Panc1 (cell line): ENCODE measurements at regions not wholly inside any gene's neighbourhood (a gene's known extent, or its start where the extent isn't known, plus 50 kb on each side); places are given as distances from the start of the nearest gene placed in this dataset.

Experiments used
- REST ChIP-seq, 2 experiments: IDR thresholded peaks; 2 replicates each; pipeline ENCODE4 v1.6.1; 2011 to 2012; ENCODE audit warnings: low read depth in 2 of 2, control low read depth in 1 of 2, low read length in 1 of 2, mild to moderate bottlenecking in 1 of 2, moderate library complexity in 1 of 2; ENCODE audit not compliant: insufficient read depth in 1 of 2
- TF ChIP-seq, protein P1 (sequence below): fragments of 450-650 bp; IDR thresholded peaks from 2 replicates; pipeline ENCODE4 v1.5.1; 2017; ENCODE audit warnings: mild to moderate bottlenecking

DNA sequence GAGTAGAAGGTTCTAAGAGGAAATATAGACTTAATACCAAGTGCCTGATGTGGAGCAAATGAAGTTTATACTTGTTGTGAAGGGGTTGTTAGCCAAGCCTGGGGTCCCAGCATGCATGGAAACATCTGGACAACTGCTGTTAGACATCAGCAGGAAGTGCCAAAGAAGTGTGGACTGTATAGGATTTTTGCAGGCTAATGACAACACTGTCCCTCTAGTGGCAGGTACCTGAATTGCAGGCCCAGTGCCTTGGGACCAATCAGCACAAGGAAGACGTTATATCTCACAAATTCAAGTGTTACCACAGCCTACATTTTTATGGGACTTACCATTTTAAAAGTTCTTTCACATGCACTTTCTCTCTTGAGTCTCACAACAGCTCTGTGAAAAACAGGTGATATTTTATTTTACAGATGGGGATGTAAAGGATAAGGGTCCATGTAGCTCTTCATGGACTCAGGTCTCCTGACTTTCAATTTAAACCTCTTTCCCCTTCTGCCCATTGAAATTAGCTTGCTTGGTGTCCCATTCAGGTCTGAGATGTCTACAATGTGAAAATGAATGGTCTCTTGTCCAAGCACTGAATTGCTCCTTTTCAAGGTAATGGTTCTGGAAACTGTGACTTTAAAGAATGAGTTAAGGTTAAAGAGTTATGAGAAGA, 89.0 kb upstream of the MAP1B start:
- TF ChIP-seq, protein P1, sequence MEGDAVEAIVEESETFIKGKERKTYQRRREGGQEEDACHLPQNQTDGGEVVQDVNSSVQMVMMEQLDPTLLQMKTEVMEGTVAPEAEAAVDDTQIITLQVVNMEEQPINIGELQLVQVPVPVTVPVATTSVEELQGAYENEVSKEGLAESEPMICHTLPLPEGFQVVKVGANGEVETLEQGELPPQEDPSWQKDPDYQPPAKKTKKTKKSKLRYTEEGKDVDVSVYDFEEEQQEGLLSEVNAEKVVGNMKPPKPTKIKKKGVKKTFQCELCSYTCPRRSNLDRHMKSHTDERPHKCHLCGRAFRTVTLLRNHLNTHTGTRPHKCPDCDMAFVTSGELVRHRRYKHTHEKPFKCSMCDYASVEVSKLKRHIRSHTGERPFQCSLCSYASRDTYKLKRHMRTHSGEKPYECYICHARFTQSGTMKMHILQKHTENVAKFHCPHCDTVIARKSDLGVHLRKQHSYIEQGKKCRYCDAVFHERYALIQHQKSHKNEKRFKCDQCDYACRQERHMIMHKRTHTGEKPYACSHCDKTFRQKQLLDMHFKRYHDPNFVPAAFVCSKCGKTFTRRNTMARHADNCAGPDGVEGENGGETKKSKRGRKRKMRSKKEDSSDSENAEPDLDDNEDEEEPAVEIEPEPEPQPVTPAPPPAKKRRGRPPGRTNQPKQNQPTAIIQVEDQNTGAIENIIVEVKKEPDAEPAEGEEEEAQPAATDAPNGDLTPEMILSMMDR, result peak; percentile 96
- no peak for TF ChIP-seq REST (IDR thresholded peaks at IDR 0.05; ENCODE audit: insufficient read depth in 1 of 2, low read depth in 2 of 2, low read length in 1 of 2)
